ENCODE measurements at regions not wholly inside any gene's neighbourhood (a gene's known extent, or its start where the extent isn't known, plus 50 kb on each side); places are given as distances from the start of the nearest gene placed in this dataset.

DNA sequence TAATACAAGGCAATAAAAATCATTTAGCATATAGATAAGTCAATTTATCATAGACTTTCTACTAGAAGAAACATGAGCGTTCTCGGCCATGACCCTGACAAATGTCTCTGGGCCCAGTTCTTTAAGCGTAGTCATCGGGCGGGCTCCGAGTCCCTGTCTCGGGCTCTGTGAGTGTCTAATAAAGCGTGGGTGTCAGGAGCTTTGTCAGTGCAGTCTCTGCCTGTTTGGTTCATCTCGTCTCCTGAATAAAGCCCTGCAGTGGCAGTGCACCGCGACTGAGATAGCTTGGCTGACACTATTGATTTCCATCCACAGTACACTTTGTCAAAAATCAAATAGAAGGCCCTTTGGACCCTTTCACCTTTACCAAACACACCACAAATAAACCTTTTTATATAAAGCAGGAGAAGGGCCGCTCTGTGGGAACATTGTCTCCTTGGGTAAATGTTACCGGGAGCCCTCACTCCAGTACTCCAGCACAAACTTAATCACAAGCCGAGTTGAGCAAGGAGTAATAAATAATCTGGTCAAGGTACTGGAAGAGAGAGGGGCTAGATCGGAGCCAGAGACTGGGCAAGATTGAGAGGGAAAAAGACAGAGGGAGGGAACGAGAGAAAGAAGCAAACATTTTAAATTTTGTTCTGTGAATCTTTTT lies 368.2 kb upstream of the TSHZ3 start:
- no peak for DNase-seq

DNA sequence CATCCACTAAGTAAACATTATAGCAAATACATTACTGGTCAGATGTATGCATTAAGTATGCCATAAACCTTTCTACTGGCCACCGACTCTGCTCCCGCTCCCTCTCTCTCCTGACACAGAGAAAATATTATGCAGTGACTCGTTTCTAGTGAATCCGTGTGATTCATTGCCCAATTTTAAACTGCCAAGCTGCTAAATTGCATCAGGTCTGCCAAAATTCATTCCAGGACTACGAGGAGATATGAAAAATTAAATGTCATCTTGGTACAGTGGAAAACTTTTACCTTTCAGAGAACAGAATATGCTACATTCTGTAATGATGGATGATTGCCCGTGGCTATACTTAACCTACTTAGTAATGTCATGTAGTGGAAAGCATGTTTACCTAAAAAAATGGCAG lies 368.8 kb upstream of the TSHZ3 start:
- no peak for DNase-seq

GRCh38 chr19:31718898-31719297 lies 369.7 kb upstream of the TSHZ3 start:
- DNase-seq, result no peak

DNA sequence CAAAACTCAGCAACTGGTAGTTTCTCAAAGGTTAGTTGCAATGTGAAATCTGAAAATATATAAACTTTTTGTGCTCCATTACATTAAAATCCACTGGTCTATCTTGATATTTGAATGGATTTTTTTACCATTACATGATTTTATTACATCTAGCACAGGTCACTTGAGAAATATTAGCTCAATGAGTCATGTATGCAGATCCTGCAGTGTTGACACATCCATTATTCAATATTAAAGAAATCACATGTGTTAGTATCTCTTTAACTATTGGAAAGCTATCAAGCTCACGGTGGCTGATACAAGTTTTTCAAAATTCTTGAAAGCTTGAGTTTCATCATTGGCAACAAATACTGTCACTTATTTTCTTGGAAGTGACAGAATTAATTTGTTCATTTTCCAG lies 373.9 kb upstream of the TSHZ3 start:
- no peak for DNase-seq

DNA sequence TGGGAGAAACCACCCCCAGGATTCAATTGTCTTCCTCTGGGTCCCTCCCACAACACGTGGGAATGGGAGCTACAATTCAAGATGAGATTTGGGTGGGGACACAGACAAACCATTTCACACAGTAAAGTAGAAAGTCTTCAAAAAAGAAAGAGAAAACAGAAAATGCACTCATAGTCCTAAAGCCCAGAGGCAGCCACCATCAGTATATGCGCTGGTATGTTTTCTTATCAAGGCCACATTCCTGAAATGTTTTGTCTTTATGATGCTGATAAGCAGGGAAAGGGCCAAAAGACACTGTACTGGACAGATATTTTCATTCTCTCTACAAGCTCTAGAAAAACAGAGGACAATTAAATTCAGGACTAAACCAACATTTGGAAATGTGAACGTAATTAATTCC lies 375.8 kb upstream of the TSHZ3 start:
- no peak for DNase-seq

DNA sequence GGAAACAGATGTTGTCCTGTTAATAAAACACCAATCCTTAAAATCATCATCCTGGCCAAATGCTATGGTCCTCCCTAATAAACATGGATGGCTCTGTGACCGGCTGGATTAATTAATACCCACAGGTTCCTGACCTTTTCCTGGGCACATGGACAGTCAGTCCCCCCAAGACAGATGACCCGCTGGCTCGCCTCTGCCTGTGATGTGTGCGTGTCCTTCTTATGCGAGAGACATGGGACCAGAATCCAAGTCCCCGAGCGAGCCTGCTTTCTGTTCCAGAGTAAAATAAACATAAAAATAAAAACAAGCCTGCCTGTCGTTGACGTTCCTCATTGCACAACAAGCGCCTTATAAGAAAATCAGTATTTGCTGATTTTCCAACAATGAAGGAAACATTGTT lies 378.3 kb upstream of the TSHZ3 start:
- DNase-seq, result no peak

GRCh38 chr19:31730270-31730669 lies 381.0 kb upstream of the TSHZ3 start:
- DNase-seq, result no peak

GRCh38 chr19:31733591-31733990 lies 384.4 kb upstream of the TSHZ3 start:
- DNase-seq, result no peak

GRCh38 chr19:31742249-31742648 lies 393.0 kb upstream of the TSHZ3 start:
- no peak for DNase-seq

GRCh38 chr19:31745731-31746130 lies 396.5 kb upstream of the TSHZ3 start:
- no peak for DNase-seq

- no peak for DNase-seq
Observed at GRCh38 chr19:31749231-31749630, 400.0 kb upstream of the TSHZ3 start.

GRCh38 chr19:31759359-31759758 lies 410.1 kb upstream of the TSHZ3 start:
- no peak for DNase-seq

DNA sequence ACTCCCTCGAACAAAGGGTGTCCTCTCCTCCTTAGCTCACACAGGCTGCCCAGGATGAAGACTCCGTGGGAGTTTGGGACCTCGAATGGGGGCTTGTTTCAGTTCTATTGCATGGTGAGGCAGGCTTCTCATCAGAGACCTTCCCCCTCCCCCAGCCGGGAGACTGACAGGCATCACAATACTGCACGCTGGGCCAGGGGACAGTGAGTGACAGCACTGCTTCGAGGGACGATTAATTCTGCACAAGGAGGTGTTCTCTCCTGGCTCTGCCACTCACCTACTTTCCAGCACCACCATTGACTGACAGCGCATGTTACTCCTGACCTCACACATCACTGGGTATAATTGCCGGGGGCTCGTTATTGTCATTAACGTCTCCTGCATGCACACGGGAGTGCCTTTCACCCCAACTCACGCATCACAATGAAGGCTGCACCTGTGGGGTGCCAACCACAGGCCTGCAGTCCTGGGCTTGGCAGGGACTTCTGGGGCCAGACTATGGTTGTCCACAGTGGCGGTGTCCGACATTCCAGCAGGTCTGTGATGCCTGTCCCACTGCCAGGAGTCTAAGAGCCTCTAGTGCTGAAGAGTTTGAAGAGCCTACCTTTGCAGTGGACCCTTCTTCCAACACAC lies 412.2 kb upstream of the TSHZ3 start:
- DNase-seq, result no peak

DNA sequence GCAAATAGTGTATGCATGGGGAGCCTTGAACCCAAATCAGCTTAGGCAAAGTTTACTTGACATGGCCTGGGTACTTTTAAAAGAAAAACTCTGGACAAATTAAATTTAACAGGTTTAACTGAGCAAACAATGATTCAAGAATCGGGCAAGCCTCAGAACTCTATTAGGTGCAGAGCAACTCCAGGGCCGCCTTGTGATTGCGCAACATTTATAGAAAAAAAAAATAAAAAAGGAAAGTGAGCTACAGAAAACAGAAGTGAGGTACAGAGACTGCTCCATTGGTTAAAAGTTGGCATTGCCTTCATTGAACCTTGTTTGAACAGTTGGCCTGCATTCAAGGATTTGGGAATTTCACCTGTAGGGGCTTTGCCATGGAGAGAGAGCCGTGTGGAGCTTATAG lies 421.0 kb upstream of the TSHZ3 start:
- no peak for DNase-seq

GRCh38 chr19:31772915-31773314 lies 423.7 kb upstream of the TSHZ3 start:
- no peak for DNase-seq

DNA sequence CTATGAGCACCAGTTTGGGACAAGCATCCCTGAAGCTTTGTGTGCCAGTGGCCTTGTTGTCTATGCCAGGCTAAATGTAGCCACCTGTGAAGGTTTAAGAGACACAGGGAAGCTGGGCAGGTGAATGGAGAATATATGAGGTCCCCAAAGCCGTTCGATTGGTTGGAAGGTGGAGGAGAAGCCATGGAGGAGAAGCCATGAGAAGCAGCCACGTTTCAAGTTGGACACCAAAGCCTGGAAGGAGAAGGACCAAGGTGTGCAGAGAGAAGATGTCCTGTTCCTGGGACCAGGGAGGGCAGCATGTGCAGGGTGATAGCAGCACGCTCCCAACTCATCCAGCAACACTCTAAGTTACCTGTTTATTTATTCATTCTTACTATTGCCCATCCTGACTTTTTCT lies 432.3 kb upstream of the TSHZ3 start:
- no peak for DNase-seq

DNA sequence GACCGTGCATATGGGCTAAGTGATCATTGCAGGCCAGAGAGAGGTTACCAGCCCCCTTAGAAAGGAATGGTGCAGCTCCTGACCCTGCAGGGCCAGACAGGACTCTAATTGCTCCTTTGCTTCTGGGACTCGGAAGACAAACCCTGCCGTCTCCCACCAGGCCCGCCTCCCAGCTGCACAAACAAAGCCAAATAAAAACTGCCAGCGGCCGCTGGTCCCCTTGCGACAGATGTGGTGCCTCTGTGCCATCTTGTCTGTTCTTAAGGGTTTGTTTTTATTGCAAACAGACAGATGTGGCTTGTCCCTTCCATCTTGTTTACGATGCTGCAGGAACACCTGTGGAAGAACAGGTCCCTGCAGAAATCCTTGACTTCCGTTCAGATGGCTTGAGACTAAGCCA lies 434.4 kb upstream of the TSHZ3 start:
- DNase-seq, result no peak

GRCh38 chr19:31784671-31785101 lies 435.4 kb upstream of the TSHZ3 start:
- no peak for DNase-seq

DNA sequence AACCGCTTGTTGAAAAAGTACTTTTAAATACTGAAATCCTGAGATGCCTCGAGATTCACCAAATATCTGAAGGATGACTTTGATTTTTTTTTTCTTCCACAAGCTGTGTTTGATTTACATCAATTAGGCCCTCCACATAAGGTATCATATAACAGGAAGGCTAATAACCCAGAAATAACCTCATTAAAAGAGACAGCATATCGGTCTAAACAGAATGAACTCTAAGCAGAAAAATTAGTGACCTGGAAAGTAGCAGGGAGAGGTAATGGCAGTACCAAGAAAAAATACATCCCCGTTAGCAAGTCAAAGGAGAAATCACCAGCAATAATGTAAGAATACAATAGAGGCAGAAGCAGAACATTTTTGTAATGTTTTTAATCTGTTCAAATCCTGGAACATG lies 452.4 kb upstream of the TSHZ3 start:
- DNase-seq, result no peak

DNA sequence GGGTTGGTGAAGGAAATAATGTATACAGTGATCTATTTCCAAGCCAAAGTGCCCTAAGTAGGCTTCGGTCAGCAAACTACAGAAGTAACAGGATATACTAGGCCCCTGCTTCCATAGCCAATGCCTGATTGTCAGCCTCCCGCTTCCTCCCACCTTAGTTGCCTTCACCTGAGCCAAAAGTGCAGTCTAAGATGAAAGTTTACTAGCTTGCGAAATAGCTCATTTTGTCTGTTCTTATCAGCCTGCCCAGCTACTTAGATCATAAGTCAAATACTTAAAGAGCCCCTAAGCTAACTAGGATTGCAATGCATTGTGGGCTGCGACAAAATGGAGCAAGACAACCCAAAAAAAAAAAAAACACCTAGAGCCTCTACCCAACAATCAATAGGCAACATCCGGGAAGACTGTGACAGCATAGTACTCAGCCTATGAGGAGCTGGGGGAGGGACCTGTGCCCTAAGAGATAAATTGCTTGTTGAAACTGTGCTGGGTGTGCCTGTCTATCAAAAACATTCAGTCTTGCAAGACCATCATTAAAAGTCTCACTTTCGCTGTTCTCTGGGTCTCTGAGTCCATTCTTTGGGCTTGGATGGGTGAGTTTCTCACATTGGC lies 454.7 kb upstream of the TSHZ3 start:
- no peak for DNase-seq

DNA sequence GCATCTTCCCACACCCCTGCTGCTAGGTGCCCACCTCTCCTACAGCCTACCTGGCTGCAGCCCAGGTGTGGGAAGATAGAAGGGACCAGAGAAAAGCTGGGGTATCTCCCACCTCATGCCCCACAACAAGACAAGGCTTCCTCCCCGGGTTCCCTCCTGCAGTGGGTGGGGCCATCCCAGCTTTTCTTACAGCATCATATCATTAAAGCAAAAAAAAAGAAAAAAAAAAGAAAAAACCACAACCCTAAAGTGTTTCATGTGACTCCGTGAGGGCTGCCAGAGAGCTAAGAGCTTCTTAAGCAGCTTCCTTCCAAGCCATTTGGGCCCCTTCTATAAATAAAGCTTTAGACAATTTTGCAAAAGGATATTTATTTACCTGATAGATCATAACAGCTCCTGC lies 455.4 kb upstream of the TSHZ3 start:
- no peak for DNase-seq

DNA sequence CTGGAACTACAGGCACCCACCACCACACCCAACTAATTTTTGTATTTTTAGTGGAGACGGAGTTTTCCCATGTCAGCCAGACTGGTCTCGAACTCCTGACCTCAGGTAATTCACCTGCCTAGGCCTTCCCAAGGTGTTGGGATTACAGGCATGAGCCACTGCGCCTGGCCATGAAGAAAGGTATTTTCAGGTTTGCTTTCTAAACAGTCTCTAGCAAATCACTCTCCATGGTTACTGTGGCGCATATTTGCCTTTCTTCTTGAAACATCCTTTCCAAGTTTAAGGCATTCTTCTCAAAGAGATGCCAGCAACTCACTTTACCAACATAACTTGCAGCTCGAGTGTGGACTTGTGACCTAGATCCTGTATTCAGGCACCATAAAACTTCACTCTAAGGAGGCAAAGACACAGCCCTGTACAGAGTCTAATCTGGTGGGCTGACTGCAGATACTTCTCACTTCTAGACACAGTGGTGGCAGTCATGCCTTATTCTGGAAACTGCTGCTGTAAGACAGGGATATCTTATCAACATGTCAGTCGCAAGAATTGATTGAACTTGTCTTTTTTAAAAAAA lies 461.4 kb upstream of the TSHZ3 start:
- DNase-seq, result no peak

DNA sequence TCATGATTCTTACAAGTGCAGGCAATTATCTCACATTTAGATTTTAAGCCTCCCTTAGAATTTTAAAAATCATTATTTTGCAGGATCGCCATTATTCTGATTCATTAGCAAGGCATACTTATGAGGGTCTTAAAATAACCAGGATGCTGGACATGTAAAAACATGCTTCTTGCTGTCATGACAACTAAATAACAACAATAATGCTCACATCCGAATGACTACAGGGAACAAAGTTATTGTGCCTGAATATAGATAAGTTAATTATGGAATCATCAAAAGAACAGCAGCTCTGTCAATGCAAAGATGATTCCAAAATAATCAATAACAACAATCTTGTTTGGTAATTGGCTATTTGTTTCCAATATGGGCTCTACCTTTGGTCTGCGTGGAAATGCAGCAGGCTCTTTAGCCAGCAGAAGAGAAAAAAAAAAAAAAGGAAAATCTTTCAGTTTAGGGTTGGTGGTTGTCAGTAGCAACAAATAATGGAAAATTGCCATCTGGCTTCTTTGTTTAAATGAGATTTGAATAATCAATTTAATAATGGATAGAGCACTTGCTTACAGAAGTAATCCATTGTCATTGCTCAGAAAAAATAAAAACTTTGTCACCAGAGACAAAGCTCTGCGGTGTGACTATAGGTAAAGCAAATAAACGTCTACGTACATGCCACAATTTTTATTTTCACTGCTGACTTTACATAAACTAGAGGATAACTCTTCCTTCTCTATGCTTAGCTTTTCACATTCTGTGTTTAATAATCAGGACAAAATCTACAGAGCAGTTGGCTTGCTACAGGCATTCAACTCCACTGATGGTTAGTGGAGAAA lies 468.9 kb upstream of the TSHZ3 start:
- no peak for DNase-seq

GRCh38 chr19:31818798-31819105 lies 469.5 kb upstream of the TSHZ3 start:
- no peak for DNase-seq

Measured in NCI-H1417 (cell line).